Karpas-422 (cell line): ENCODE measurements at regions not wholly inside any gene's neighbourhood (a gene's known extent, or its start where the extent isn't known, plus 50 kb on each side); places are given as distances from the start of the nearest gene placed in this dataset.

ENCODE experiments used
- DNase-seq: peaks from one replicate; pipeline ENCODE4 v3.0.0-alpha.2; 2015
- H2AFZ ChIP-seq: fragments of 200-600 bp; sonication (generic); 2 replicates; pipeline ENCODE4 v1.6.1; 2014; ENCODE audit warnings: antibody characterized with exemption, low read length, mixed read lengths
- H3K27ac ChIP-seq: fragments of 200-600 bp; sonication (generic); 2 replicates; pipeline ENCODE4 v1.5.1; 2014; ENCODE audit warnings: mild to moderate bottlenecking, low read length, moderate library complexity
- H3K27me3 ChIP-seq: fragments of 200-600 bp; sonication (generic); 2 replicates; pipeline ENCODE4 v1.6.1; 2014; ENCODE audit warnings: low read length, mixed read lengths
- H3K36me3 ChIP-seq: fragments of 200-600 bp; sonication (generic); 2 replicates; pipeline ENCODE4 v1.6.1; 2014; ENCODE audit warnings: low read length, mixed read lengths; ENCODE audit not compliant: insufficient read depth
- H3K4me1 ChIP-seq: fragments of 200-600 bp; sonication (generic); 2 replicates; pipeline ENCODE4 v1.6.1; 2014; ENCODE audit warnings: mild to moderate bottlenecking, low read length, mixed read lengths
- H3K4me2 ChIP-seq: fragments of 200-600 bp; sonication (generic); 2 replicates; pipeline ENCODE4 v1.6.1; 2014; ENCODE audit warnings: low read length, low read depth, mild to moderate bottlenecking; ENCODE audit not compliant: poor library complexity, severe bottlenecking
- H3K4me3 ChIP-seq: fragments of 200-600 bp; sonication (generic); 2 replicates; pipeline ENCODE4 v1.5.1; 2014; ENCODE audit warnings: mild to moderate bottlenecking, antibody characterized with exemption, low read length, mixed read lengths
- H3K79me2 ChIP-seq: fragments of 200-600 bp; sonication (generic); 2 replicates; pipeline ENCODE4 v1.6.1; 2014; ENCODE audit warnings: mild to moderate bottlenecking, low read length, mixed read lengths
- H3K9ac ChIP-seq: fragments of 200-600 bp; sonication (generic); 2 replicates; pipeline ENCODE4 v1.6.0; 2014; ENCODE audit warnings: low read length
- H3K9me2 ChIP-seq: fragments of 200-600 bp; sonication (generic), shearing (Covaris generic); replicated peaks from 2 replicates; pipeline ENCODE4 v1.6.0; 2014; ENCODE audit warnings: mild to moderate bottlenecking, low read length, moderate library complexity; ENCODE audit not compliant: insufficient read depth
- H3K9me3 ChIP-seq: fragments of 300-700, 200-600 bp; sonication (generic); 2 replicates; pipeline ENCODE4 v1.6.1; 2014; ENCODE audit warnings: low read length, mixed read lengths
- H4K20me1 ChIP-seq: fragments of 200-600 bp; sonication (generic); 2 replicates; pipeline ENCODE4 v1.6.1; 2014; ENCODE audit warnings: mild to moderate bottlenecking, antibody characterized with exemption, low read length, low read depth; ENCODE audit not compliant: insufficient read depth

GRCh38 chr6:8530785-8531435 lies 95.6 kb upstream of the SLC35B3 start:
- no peaks in the 10 kb centered on the region for H3K36me3 ChIP-seq
- no peak for DNase-seq
- H3K9ac ChIP-seq = no peak overlapping the region
- no peak overlapping the region for H3K4me2 ChIP-seq
- no peak overlapping the region for H2AFZ ChIP-seq
- no peaks in the 10 kb centered on the region for H3K79me2 ChIP-seq
- no peaks in the 10 kb centered on the region for H3K4me1 ChIP-seq
- H3K9me2 ChIP-seq = no peaks in the 10 kb centered on the region
- no peaks in the 10 kb centered on the region for H3K27me3 ChIP-seq
- H4K20me1 ChIP-seq = no peaks in the 10 kb centered on the region
- H3K9me3 ChIP-seq = no peaks in the 10 kb centered on the region
- H3K27ac ChIP-seq = no peak overlapping the region
- H3K4me3 ChIP-seq = no peak overlapping the region

GRCh38 chr6:8529250-8529649 lies 93.9 kb upstream of the SLC35B3 start:
- Histone ChIP-seq H3K27me3 (no peaks in the 10 kb centered on the region), H3K9me2 (no peaks in the 10 kb centered on the region), H3K4me3 (no peak overlapping the region), H2AFZ (no peak overlapping the region), H3K4me2 (no peak overlapping the region), H3K4me1 (no peaks in the 10 kb centered on the region), H3K9me3 (no peaks in the 10 kb centered on the region), H3K79me2 (no peaks in the 10 kb centered on the region), H3K9ac (no peak overlapping the region), H3K27ac (no peak overlapping the region), H4K20me1 (no peaks in the 10 kb centered on the region), H3K36me3 (no peaks in the 10 kb centered on the region)
- DNase-seq = no peak

GRCh38 chr6:8527818-8528217 lies 92.5 kb upstream of the SLC35B3 start:
- no peaks in the 10 kb centered on the region for H3K36me3 ChIP-seq
- no peaks in the 10 kb centered on the region for H3K9me2 ChIP-seq
- no peak overlapping the region for H2AFZ ChIP-seq
- no peak for DNase-seq
- H3K27ac ChIP-seq = no peak overlapping the region
- no peak overlapping the region for H3K9ac ChIP-seq
- H3K9me3 ChIP-seq = no peaks in the 10 kb centered on the region
- no peak overlapping the region for H3K4me2 ChIP-seq
- no peaks in the 10 kb centered on the region for H3K79me2 ChIP-seq
- H4K20me1 ChIP-seq = no peaks in the 10 kb centered on the region
- no peaks in the 10 kb centered on the region for H3K27me3 ChIP-seq
- no peak overlapping the region for H3K4me3 ChIP-seq
- H3K4me1 ChIP-seq = no peaks in the 10 kb centered on the region

GRCh38 chr6:8526624-8527023 lies 91.3 kb upstream of the SLC35B3 start:
- no peak overlapping the region for H3K4me2 ChIP-seq

GRCh38 chr6:8525370-8525769 lies 90.0 kb upstream of the SLC35B3 start:
- Histone ChIP-seq H3K4me3 (no peak overlapping the region), H3K36me3 (no peaks in the 10 kb centered on the region), H4K20me1 (no peaks in the 10 kb centered on the region), H3K79me2 (no peaks in the 10 kb centered on the region), H3K4me2 (no peak overlapping the region), H3K27ac (no peak overlapping the region), H2AFZ (no peak overlapping the region), H3K9ac (no peak overlapping the region), H3K9me3 (no peaks in the 10 kb centered on the region), H3K9me2 (no peaks in the 10 kb centered on the region), H3K27me3 (no peaks in the 10 kb centered on the region), H3K4me1 (no peaks in the 10 kb centered on the region)
- DNase-seq = no peak

More at GRCh38 chr6:8526624-8527023, 91.3 kb upstream of the SLC35B3 start:
- DNase-seq = no peak
- Histone ChIP-seq H3K27ac (no peak overlapping the region), H3K79me2 (no peaks in the 10 kb centered on the region), H3K27me3 (no peaks in the 10 kb centered on the region), H4K20me1 (no peaks in the 10 kb centered on the region), H3K4me3 (no peak overlapping the region), H3K4me1 (no peaks in the 10 kb centered on the region), H3K9me2 (no peaks in the 10 kb centered on the region), H3K36me3 (no peaks in the 10 kb centered on the region), H3K9ac (no peak overlapping the region), H2AFZ (no peak overlapping the region), H3K9me3 (no peaks in the 10 kb centered on the region)

GRCh38 chr6:8513174-8513573 lies 77.8 kb upstream of the SLC35B3 start:
- Histone ChIP-seq H3K9me2 (no peaks in the 10 kb centered on the region), H4K20me1 (no peaks in the 10 kb centered on the region), H3K9ac (no peak overlapping the region), H3K27me3 (no peaks in the 10 kb centered on the region), H3K9me3 (no peaks in the 10 kb centered on the region), H3K4me1 (no peaks in the 10 kb centered on the region), H3K36me3 (no peaks in the 10 kb centered on the region), H3K4me3 (no peak overlapping the region), H3K4me2 (no peak overlapping the region), H3K27ac (no peak overlapping the region), H3K79me2 (no peaks in the 10 kb centered on the region), H2AFZ (no peak overlapping the region)
- no peak for DNase-seq

- no peaks in the 10 kb centered on the region for H4K20me1 ChIP-seq
- no peaks in the 10 kb centered on the region for H3K27me3 ChIP-seq
- H3K9me3 ChIP-seq = no peaks in the 10 kb centered on the region
- H3K27ac ChIP-seq = no peak overlapping the region
- no peak overlapping the region for H3K4me2 ChIP-seq
- H3K79me2 ChIP-seq = no peaks in the 10 kb centered on the region
- H2AFZ ChIP-seq = no peak overlapping the region
- no peaks in the 10 kb centered on the region for H3K4me1 ChIP-seq
- no peaks in the 10 kb centered on the region for H3K36me3 ChIP-seq
- no peak overlapping the region for H3K4me3 ChIP-seq
- H3K9me2 ChIP-seq = no peaks in the 10 kb centered on the region
- no peak overlapping the region for H3K9ac ChIP-seq
- no peak for DNase-seq
Measured at GRCh38 chr6:8507286-8507685, 71.9 kb upstream of the SLC35B3 start.

- no peaks in the 10 kb centered on the region for H3K9me2 ChIP-seq
- H3K36me3 ChIP-seq = no peaks in the 10 kb centered on the region
- H3K4me3 ChIP-seq = no peak overlapping the region
- no peaks in the 10 kb centered on the region for H3K9me3 ChIP-seq
- no peak overlapping the region for H3K4me2 ChIP-seq
- H3K27me3 ChIP-seq = no peaks in the 10 kb centered on the region
- H4K20me1 ChIP-seq = no peaks in the 10 kb centered on the region
- H3K4me1 ChIP-seq = no peaks in the 10 kb centered on the region
- H3K9ac ChIP-seq = no peak overlapping the region
- no peaks in the 10 kb centered on the region for H3K79me2 ChIP-seq
- DNase-seq = no peak
- H2AFZ ChIP-seq = no peak overlapping the region
- no peak overlapping the region for H3K27ac ChIP-seq
Measured at GRCh38 chr6:8506126-8506525, 70.8 kb upstream of the SLC35B3 start.

- peak; percentile 47 for DNase-seq
- Histone ChIP-seq H3K4me1 (no peaks in the 10 kb centered on the region), H3K9ac (no peak overlapping the region), H3K4me3 (no peak overlapping the region), H3K27me3 (no peaks in the 10 kb centered on the region), H3K4me2 (no peak overlapping the region), H4K20me1 (no peaks in the 10 kb centered on the region), H2AFZ (no peak overlapping the region), H3K79me2 (no peaks in the 10 kb centered on the region), H3K9me3 (no peaks in the 10 kb centered on the region), H3K27ac (no peak overlapping the region), H3K36me3 (no peaks in the 10 kb centered on the region), H3K9me2 (no peaks in the 10 kb centered on the region)
Measured at GRCh38 chr6:8499540-8499939, 64.2 kb upstream of the SLC35B3 start.
